IPS-20b (cell line): ENCODE measurements at regions not wholly inside any gene's neighbourhood (a gene's known extent, or its start where the extent isn't known, plus 50 kb on each side); places are given as distances from the start of the nearest gene placed in this dataset.

Experiments
- H3K27ac ChIP-seq: one replicate; pipeline ENCODE4 v1.5.1; 2013; ENCODE audit warnings: low read length
- H3K27me3 ChIP-seq: 2 replicates; pipeline ENCODE4 v1.6.1; 2013; ENCODE audit warnings: mild to moderate bottlenecking, low read length, inconsistent platforms; ENCODE audit not compliant: insufficient read depth
- H3K36me3 ChIP-seq: 2 replicates; pipeline ENCODE4 v1.6.1; 2013; ENCODE audit warnings: low read depth, mild to moderate bottlenecking, inconsistent platforms, low read length, moderate library complexity; ENCODE audit not compliant: insufficient read depth
- H3K4me1 ChIP-seq: 2 replicates; pipeline ENCODE4 v1.6.1; 2013; ENCODE audit warnings: mild to moderate bottlenecking, control low read depth, inconsistent platforms, low read length, moderate library complexity; ENCODE audit not compliant: insufficient read depth
- H3K4me3 ChIP-seq: 2 replicates; pipeline ENCODE4 v1.5.1; 2013; ENCODE audit warnings: mild to moderate bottlenecking, low read length, inconsistent platforms
- H3K9ac ChIP-seq: 2 replicates; pipeline ENCODE4 v1.6.1; 2013; ENCODE audit warnings: low read depth, mild to moderate bottlenecking, inconsistent platforms, low read length, moderate library complexity
- H3K9me3 ChIP-seq: 2 replicates; pipeline ENCODE4 v1.6.1; 2013; ENCODE audit warnings: mild to moderate bottlenecking, low read depth, low read length, inconsistent platforms; ENCODE audit not compliant: insufficient read depth

DNA sequence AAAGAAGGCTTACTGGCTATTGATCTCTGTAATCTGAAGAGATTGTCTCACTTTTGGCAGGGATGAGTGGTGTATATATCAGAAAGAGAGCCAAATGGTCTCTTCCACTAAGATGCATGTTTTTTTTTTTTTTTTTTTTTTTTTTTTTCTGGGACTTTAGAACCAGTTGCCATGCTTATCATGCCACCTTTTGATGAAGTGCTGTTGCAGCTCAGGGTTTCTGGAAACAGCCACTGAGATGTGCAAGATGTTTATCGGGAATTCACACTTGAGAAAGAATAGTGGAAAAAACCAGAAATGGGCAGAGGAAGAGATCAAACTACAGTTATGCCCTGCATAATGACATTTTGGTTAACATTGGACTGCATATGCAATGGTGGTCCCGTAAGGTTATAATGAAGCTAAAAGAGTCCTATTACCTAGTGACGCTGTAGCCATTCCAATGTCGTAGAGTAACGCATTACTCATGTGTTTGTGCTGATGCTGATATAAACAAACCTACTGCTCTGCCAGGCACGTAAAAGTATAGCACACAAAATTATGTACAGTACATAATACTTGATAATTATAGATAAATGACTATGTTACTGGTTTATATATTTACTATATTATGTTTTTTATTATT is 121.0 kb downstream of the KLF5 start:
- Histone ChIP-seq H3K4me3 (no peak overlapping the region), H3K27ac (no peak overlapping the region), H3K27me3 (no peaks in the 10 kb centered on the region), H3K9ac (no peak overlapping the region), H3K4me1 (no peaks in the 10 kb centered on the region), H3K36me3 (no peaks in the 10 kb centered on the region), H3K9me3 (no peaks in the 10 kb centered on the region)

DNA sequence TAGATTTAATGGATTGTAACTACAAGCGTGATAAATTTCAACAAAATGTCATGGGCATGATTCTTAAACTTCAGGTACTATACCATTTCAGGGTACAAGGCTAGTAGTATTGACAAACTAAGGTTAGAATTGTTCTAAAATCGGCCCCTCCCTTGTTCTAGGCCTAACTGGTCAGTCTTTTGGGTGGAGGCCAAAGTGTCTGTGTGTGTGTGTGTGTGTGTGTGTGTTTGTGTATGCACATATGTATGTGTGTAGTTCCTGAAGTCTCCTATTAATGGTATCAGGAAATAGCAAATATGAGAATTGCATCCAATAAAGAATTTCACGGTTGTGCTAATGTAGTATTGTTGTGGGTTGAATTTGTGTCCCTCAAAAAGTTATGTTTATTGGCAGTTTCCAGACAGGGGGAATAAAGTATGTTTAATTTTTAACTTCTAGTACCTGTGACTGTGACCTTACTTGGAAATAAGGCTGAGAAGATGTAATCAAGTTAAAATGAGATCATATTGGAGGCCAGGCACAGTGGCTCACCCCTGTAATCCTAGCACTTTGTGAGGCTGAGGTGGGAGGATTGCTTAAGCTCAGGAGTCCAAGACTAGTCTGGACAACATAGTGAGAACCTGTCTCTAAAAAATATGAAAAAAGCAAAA is 119.2 kb downstream of the KLF5 start:
- no peaks in the 10 kb centered on the region for H3K36me3 ChIP-seq
- H3K4me1 ChIP-seq: no peaks in the 10 kb centered on the region
- H3K9ac ChIP-seq: no peak overlapping the region
- no peaks in the 10 kb centered on the region for H3K27me3 ChIP-seq
- H3K9me3 ChIP-seq: no peaks in the 10 kb centered on the region
- no peak overlapping the region for H3K4me3 ChIP-seq
- H3K27ac ChIP-seq: no peak overlapping the region

DNA sequence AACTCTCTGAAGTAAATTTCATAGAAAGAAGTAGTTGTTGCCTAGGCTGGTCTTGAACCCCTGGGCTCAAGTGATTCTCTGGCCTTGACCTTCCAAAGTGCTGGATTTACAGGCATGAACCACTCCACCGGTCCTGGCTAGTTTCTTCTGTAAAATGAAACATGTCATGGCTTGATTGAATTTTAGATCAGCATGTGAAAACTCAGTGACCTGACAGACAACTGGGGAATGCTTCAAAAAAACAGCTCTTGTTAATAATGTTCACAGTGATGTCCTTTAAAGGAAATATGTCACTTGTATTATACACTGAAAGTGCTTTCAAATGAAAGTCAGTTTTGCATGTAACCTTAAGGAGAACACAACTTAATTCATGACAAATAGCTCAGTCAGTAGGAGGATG is 118.2 kb downstream of the KLF5 start:
- H3K9me3 ChIP-seq: no peaks in the 10 kb centered on the region
- H3K36me3 ChIP-seq: no peaks in the 10 kb centered on the region
- no peak overlapping the region for H3K27ac ChIP-seq
- H3K9ac ChIP-seq: no peak overlapping the region
- no peak overlapping the region for H3K4me3 ChIP-seq
- H3K4me1 ChIP-seq: no peaks in the 10 kb centered on the region
- no peaks in the 10 kb centered on the region for H3K27me3 ChIP-seq

DNA sequence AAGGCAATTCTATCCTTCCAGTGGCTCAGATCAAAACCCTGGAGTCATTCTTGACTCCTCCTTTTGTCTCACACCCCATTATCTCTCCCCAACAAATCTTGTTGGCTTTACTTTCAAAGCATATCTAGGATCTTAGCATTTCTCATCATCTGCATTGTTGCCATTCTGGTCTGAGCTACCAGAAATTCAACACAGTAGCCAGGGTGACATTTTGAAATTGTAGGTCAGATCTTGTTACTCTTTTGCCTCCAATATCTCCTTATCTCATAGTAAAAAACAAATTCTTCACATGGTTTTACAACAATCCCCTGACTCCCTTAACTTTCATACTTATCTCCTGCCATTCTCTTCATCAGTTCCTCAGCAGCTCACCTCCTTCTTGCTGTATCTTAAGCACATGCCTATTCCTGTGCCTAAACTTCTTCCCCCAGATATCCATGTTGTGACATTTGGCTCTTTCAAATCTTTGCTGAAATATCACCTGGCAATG is 115.8 kb downstream of the KLF5 start:
- Histone ChIP-seq H3K27me3 (no peaks in the 10 kb centered on the region), H3K27ac (no peak overlapping the region), H3K36me3 (no peaks in the 10 kb centered on the region), H3K9ac (no peak overlapping the region), H3K9me3 (no peaks in the 10 kb centered on the region), H3K4me3 (no peak overlapping the region), H3K4me1 (0 out of 2 replicates have a peak, but pooled peaks cover 1% of the 10 kb centered on the region)

DNA sequence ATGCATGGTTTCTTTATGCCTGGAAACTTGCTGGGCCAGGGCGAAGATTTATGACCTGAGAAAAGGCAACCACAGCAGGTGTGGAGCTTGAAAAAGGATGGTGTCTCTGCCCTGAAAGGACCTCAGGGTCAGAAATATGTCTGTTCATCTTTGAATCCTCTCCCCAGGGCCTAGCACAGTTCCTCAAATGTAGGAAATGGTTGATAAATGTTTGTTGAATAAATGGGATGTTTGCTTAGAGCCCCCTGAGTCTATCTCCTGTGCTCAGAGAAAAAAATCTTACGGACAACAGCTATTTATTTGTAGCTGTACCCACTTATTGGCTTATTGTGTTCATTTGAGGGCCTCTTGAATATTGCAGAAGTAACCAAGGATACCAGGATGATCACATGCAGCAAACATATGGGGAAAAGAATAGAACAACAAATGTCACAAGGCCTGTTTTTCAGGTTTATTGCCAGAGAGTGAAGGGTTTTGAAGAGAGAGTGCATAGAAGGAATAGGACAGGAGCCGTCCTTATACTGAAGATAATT is 114.5 kb downstream of the KLF5 start:
- no peak overlapping the region for H3K4me3 ChIP-seq
- no peak overlapping the region for H3K27ac ChIP-seq
- H3K9ac ChIP-seq: no peak overlapping the region
- peaks cover 7% of the 10 kb centered on the region; the same call in 1 of the 2 replicates for H3K4me1 ChIP-seq
- no peaks in the 10 kb centered on the region for H3K36me3 ChIP-seq
- no peaks in the 10 kb centered on the region for H3K27me3 ChIP-seq
- no peaks in the 10 kb centered on the region for H3K9me3 ChIP-seq

DNA sequence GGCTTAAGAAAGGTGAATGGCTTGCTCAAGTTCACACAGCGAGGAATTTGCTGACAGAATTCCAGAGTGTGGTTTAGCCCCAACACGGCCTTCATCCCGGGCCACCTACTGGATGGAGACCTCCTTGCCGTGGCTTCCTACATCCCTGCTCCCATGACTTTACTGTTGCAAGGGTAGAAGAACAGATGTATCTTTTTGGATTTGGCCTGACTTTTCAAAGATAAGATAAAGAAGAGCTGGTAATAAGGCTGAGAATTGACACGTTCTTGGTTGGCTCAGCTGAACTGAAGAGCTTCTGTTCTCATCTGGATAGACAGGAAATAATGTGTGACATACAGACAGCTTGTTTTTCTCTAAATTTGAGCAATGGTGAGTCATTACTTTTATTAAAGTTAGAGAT is 113.1 kb downstream of the KLF5 start:
- Histone ChIP-seq H3K9me3 (no peaks in the 10 kb centered on the region), H3K36me3 (no peaks in the 10 kb centered on the region), H3K27ac (no peak overlapping the region), H3K9ac (no peak overlapping the region), H3K27me3 (no peaks in the 10 kb centered on the region), H3K4me3 (no peak overlapping the region), H3K4me1 (peaks cover 7% of the 10 kb centered on the region; the same call in 1 of the 2 replicates)

DNA sequence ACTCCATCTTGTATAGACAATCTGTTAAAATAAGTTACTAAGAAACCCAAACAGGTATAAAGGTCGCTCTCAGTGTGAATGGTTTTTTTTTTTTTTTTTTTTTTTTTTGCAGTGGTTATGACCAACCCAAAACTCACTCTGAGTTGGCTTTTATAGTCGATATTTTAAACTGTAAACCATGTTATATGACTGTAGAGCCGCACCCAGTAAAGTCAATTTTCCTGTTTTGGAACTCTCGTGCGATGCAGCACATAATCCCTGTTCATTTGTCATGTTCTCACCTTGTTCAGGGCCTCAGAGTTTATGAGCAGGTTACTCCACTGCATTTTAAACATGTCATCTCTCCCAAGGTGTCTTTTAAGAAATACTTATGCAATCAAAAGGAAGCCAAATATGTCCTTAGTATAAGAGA is 112.5 kb downstream of the KLF5 start:
- H3K9ac ChIP-seq: no peak overlapping the region
- H3K9me3 ChIP-seq: no peaks in the 10 kb centered on the region
- H3K36me3 ChIP-seq: no peaks in the 10 kb centered on the region

DNA sequence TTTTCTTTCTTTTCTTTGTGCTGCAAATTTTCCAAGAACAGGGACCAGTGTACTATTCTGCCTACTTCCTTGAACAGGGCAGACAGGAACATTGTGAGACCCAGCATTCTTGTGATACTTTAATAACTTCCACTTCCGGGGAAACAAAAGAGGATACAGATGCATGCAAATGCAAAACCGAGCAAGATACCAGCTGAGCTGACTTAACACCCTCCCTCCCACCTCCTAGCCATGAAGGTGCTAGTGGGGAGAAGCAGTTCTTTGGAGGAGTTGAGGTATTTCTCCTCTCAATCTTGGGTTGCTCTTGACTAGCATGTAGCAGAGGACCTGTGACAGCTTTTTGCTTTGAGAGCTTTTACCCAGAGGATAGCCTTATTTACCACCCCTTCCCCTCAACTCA is 111.2 kb downstream of the KLF5 start:
- H3K27me3 ChIP-seq: no peaks in the 10 kb centered on the region
- no peak overlapping the region for H3K4me3 ChIP-seq
- no peak overlapping the region for H3K27ac ChIP-seq
- H3K36me3 ChIP-seq: no peaks in the 10 kb centered on the region
- H3K4me1 ChIP-seq: peaks cover 7% of the 10 kb centered on the region; the same call in 1 of the 2 replicates
- H3K9ac ChIP-seq: no peak overlapping the region; the same call in 1 of the 2 replicates
- no peaks in the 10 kb centered on the region for H3K9me3 ChIP-seq

More for the DNA sequence above, 112.5 kb downstream of the KLF5 start:
- Histone ChIP-seq H3K27ac (no peak overlapping the region), H3K4me3 (no peak overlapping the region), H3K4me1 (peaks cover 7% of the 10 kb centered on the region; the same call in 1 of the 2 replicates), H3K27me3 (no peaks in the 10 kb centered on the region)

DNA sequence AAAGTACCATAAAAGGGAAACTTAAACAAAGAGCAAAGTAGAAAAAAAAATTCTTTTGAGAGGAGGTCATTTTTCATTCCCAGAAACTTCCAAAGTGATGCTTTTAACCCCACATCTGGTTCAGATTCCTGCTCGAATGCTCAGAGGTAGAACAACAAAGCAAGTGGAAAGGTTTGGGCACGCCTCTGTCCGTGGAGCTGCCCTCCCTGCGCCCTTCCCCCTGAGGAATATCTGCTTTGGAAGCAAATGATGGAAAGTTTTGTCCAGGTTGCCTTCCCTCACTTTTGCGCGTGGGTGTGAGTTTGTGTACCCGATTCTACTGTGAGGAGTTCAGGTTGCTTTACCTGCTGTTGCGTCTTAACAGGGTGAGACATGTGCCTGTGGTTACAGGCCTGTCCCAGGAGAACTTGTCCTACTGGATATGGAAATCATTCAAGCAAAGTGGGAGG is 110.2 kb downstream of the KLF5 start:
- no peak overlapping the region for H3K27ac ChIP-seq
- H3K4me3 ChIP-seq: no peak overlapping the region
- no peaks in the 10 kb centered on the region for H3K9me3 ChIP-seq
- peaks cover 7% of the 10 kb centered on the region; the same call in 1 of the 2 replicates for H3K4me1 ChIP-seq
- H3K9ac ChIP-seq: no peak overlapping the region
- H3K27me3 ChIP-seq: no peaks in the 10 kb centered on the region
- H3K36me3 ChIP-seq: no peaks in the 10 kb centered on the region

DNA sequence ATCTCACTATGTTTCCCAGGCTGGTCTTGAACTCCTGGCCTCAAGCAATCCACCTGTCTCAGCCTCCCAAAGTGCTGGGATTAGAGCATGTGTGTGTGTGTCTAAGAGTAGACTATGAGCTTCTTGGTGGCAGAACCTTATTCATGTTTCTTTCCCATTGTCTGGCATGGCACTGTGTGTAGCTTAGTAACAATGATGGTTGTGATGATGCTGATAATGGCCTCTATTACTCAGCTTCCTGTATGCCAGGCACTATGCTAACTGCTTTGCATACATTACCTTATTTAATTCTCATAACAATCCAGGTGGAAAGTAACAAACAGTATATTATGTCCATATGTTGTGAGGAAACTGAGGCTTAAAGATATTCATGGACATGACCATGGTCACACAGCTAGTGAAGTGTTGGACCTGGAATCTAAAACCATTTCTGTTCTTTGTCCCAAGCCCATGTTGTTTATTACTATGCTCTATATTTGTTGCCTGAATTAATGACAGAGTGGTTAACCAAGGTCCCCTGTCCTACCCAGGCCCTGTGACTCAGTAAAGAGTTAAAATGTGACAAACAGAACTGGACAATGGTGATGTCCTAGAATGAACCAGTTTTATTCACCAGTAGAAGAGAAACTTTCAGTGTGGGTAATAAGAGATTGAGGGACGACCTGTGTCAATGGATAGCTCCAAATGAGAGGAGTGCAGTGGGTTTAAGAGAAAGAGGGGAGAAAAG is 109.6 kb downstream of the KLF5 start:
- no peak overlapping the region for H3K27ac ChIP-seq
- no peak overlapping the region for H3K9ac ChIP-seq
- no peaks in the 10 kb centered on the region for H3K27me3 ChIP-seq
- peaks cover 7% of the 10 kb centered on the region; the same call in 1 of the 2 replicates for H3K4me1 ChIP-seq
- H3K9me3 ChIP-seq: no peaks in the 10 kb centered on the region
- no peaks in the 10 kb centered on the region for H3K36me3 ChIP-seq
- no peak overlapping the region for H3K4me3 ChIP-seq

DNA sequence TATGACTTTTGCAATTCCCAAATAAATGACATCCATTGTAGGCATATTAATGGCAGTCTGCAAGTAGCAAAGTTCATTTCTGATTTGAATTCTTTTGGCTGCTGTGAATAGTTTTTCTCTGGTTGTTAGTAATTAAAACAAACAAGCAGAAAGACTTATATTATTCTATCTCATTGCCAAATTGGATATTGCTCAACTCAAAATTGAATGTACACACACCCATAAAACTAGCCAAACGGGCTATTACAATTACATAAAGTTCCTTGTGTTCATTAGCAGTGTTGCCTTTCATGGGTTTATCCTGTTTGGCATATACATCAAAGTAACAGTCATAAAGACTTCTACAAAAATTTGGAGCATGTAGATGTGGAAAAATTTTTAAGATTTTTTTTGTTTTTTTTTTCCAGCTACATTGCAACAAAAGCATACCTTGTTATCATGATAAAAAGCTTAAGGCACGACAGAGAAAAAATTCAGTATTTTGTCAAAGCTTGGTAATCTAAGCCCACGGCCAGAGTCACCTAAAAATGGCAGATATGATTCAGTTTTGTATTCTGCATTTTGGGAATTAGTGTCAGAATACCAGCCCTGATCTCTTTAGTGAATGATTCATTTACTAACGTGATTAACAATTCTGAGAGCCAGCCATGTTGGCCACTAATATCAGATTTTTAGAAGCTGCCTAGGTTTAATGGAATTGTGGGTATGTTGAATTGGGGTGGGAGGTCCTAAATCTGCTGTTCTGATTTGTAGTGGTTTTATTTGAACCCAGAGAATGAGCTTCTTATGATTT is 108.4 kb downstream of the KLF5 start:
- H3K27me3 ChIP-seq: no peaks in the 10 kb centered on the region
- H3K9ac ChIP-seq: no peak overlapping the region
- no peaks in the 10 kb centered on the region for H3K36me3 ChIP-seq
- no peak overlapping the region for H3K27ac ChIP-seq
- no peaks in the 10 kb centered on the region for H3K9me3 ChIP-seq
- H3K4me3 ChIP-seq: no peak overlapping the region
- peaks cover 7% of the 10 kb centered on the region; the same call in 1 of the 2 replicates for H3K4me1 ChIP-seq
